Heart right ventricle (tissue), 16 donors: ENCODE measurements at regions not wholly inside any gene's neighbourhood (a gene's known extent, or its start where the extent isn't known, plus 50 kb on each side); places are given as distances from the start of the nearest gene placed in this dataset.

Experiments used
- ATAC-seq, 8 donors: fragments of 200-7000 bp; cut with Tn5 transposase; one replicate each; pipeline ENCODE4 v1.9.1; 2020; ENCODE audit warnings: mild to moderate bottlenecking in 8 of 8, moderate library complexity in 8 of 8, moderate number of reproducible peaks in 1 of 8
- DNase-seq, 2 donors: peaks; one replicate each; pipeline ENCODE4 v3.0.0-alpha.2; 2020
- H3K27ac ChIP-seq, 10 donors: fragments of 200-600 bp; sonication (generic) in 2 of 10; one replicate each; pipeline versions ENCODE4 v1.5.0 to v1.8.0; 2020 to 2022; ENCODE audit warnings: mild to moderate bottlenecking in 3 of 10
- H3K27me3 ChIP-seq, 7 donors: fragments of 200-600 bp; one replicate each; pipeline ENCODE4 v1.8.0; 2021 to 2022; ENCODE audit warnings: mild to moderate bottlenecking in 2 of 7
- H3K36me3 ChIP-seq, 9 donors: fragments of 200-600 bp; sonication (generic) in 1 of 9; one replicate each; pipeline versions ENCODE4 v1.5.0 to v1.8.0; 2020 to 2022; ENCODE audit warnings: mild to moderate bottlenecking in 2 of 9
- H3K4me1 ChIP-seq, 9 donors: fragments of 200-600 bp; sonication (generic) in 1 of 9; one replicate each; pipeline versions ENCODE4 v1.5.0 to v1.8.0; 2020 to 2022; ENCODE audit warnings: mild to moderate bottlenecking in 4 of 9
- H3K4me3 ChIP-seq, 10 donors: fragments of 200-600 bp; sonication (generic) in 2 of 10; one replicate each; pipeline versions ENCODE4 v1.5.0 to v1.8.0; 2020 to 2022; ENCODE audit warnings: mild to moderate bottlenecking in 7 of 10, moderate library complexity in 2 of 10
- H3K9me3 ChIP-seq, 11 donors: fragments of 200-600 bp in 10 of 11; sonication (generic) in 2 of 11; one replicate each; pipeline versions ENCODE4 v1.5.0 to v1.8.0; 2013 to 2022; ENCODE audit warnings: mild to moderate bottlenecking in 2 of 11, control low read depth in 1 of 11, moderate library complexity in 1 of 11
- WGBS, 2 donors: extraction: QIAGEN DNeasy Blood & Tissue Kit; methylation state at CpG; one replicate each; pipeline ENCODE4 v1.1.7; 2013; ENCODE audit warnings: inconsistent platforms in 1 of 2; 5-methylcytosine and 5-hydroxymethylcytosine counted together
- intact Hi-C, 10 donors: fragments of 100-400 bp; cut with DNase I; formaldehyde crosslinking; loops; one replicate each; pipeline versions ENCODE4 v1.11.1 to v1.14.2; 2022
- TF ChIP-seq, protein P1 (sequence below), 9 donors: fragments of 200-600 bp; sonication (generic) in 2 of 9; IDR thresholded peaks; one replicate each; pipeline versions ENCODE4 v1.5.0 to v1.8.0; 2021 to 2022; ENCODE audit warnings: antibody characterized with exemption in 9 of 9, mild to moderate bottlenecking in 5 of 9, moderate library complexity in 1 of 9
- donor health status: Arrhythmogenic right ventricular cardiomyopathy.
- donor health status: ischemic (EF 13 %, LVEDD 7.1; RV severe dilation, severe dysfunction).
- donor health status: healthy with polysubstance abuse.
- donor health status: DM: no; HTN: yes; CAD: no.
- donor health status: DM: no; HTN: no; CAD: no.
- donor health status: ischemic (EF 25% LVEDD 6.9; RV normal size, moderate dysfunction).
- donor health status: ischemic (EF 25% LVEDD 5.7; RV mildly dilated, moderate dysfunction).
- donor health status: healthy.
- donor health status: DM: yes; HTN: yes; CAD: no.
- donor health status: Ischemic cardiomyopathy.
- donor health status: ischemic (EF 35%, LVEDD 5.7; RV mildly dilated, moderate dysfunction).
- donor health status: nonischemic (EF 11% LVEDD 7.7; RV severe dilation, severe dysfunction).
- donor health status: DM: yes; HTN: yes; CAD: no.
- donor health status: PGD.
- donor health status: ischemic (EF 29% LVEDD 5.4; RV normal size, mild dysfunction).
- donor health status: nonischemic (EF 23%, LVEDD 6.1; RV moderate dilation, normal function).

DNA sequence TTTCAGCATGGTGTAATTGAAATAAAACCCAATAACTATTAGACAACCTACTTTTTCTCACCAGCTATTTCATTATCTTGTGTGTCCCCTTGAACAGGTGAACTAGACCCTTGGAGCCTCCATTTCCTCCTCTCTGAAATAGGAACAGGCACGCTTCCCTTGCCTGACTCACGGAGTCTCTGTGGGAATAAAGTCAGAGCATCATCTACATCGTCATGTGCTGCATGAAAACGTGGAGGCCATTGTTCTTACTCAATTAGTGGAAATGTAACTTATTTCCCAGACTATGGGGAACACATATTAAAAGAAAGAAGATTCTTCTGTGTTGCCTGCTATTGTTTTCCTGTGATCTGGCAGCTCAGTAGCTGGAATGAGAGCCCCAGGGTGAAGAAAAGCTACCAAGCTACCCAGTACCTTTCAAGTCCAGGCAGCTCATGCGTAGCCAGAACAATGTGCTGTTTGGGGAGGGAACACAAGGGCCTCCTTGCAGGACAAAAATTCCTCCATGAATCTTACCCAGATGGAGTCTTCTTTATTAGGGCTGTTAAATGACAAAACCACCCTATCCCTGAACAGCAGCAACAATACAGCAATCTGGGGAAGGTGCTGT lies 59.8 kb downstream of the SOX11 start:
- peak in 1 of 8 donors; percentile 62 for ATAC-seq
- WGBS, 2 donors: 68 to 70% methylated on average over 5 of the region's 5 CpGs
- intact Hi-C loops: no loop called here

DNA sequence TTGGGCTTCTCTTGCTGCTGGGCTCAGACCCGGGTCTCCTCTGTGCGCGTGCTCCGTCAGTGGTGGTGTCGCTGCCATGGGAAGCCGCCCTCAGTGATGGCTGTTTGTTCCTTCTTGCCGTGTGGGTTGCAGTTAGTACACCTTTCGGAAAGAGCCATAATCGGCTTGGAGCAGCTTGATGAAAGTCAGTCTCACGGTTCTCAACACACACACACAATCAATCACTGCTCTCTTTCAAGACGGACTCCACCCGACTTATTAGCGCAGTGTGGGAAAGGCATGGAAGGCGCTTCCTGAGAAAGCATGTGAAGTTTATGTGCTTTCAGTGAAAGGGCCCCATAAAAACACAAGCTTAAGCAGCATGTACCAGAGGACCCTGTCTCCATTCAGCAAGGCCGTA lies 64.1 kb downstream of the SOX11 start:
- no peak overlapping the region for H3K27ac ChIP-seq
- H3K36me3 ChIP-seq: no peaks in the 10 kb centered on the region
- ATAC-seq: no peak
- 72 to 80% methylated on average over 15 of the region's 15 CpGs for WGBS, 2 donors
- H3K4me1 ChIP-seq: no peaks in the 10 kb centered on the region
- H3K9me3 ChIP-seq: no peaks in the 10 kb centered on the region
- TF ChIP-seq, protein P1, sequence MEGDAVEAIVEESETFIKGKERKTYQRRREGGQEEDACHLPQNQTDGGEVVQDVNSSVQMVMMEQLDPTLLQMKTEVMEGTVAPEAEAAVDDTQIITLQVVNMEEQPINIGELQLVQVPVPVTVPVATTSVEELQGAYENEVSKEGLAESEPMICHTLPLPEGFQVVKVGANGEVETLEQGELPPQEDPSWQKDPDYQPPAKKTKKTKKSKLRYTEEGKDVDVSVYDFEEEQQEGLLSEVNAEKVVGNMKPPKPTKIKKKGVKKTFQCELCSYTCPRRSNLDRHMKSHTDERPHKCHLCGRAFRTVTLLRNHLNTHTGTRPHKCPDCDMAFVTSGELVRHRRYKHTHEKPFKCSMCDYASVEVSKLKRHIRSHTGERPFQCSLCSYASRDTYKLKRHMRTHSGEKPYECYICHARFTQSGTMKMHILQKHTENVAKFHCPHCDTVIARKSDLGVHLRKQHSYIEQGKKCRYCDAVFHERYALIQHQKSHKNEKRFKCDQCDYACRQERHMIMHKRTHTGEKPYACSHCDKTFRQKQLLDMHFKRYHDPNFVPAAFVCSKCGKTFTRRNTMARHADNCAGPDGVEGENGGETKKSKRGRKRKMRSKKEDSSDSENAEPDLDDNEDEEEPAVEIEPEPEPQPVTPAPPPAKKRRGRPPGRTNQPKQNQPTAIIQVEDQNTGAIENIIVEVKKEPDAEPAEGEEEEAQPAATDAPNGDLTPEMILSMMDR (IDR thresholded peaks at IDR 0.05): no peak
- intact Hi-C loops: no loop called here
- DNase-seq: no peak
- H3K4me3 ChIP-seq: no peak overlapping the region
- peaks cover 0 to 13% (median 0%) of the 10 kb centered on the region in 7 donors for H3K27me3 ChIP-seq

More for the DNA sequence above, 59.8 kb downstream of the SOX11 start:
- Histone ChIP-seq H3K36me3 (no peaks in the 10 kb centered on the region), H3K27me3 (peaks cover 0 to 9% (median 0%) of the 10 kb centered on the region in 7 donors), H3K4me1 (peaks cover 0 to 4% (median 0%) of the 10 kb centered on the region in 9 donors), H3K27ac (no peak overlapping the region), H3K9me3 (no peaks in the 10 kb centered on the region), H3K4me3 (no peak overlapping the region)
- no peak for DNase-seq
- TF ChIP-seq, protein P1 (IDR thresholded peaks at IDR 0.05): no peak

DNA sequence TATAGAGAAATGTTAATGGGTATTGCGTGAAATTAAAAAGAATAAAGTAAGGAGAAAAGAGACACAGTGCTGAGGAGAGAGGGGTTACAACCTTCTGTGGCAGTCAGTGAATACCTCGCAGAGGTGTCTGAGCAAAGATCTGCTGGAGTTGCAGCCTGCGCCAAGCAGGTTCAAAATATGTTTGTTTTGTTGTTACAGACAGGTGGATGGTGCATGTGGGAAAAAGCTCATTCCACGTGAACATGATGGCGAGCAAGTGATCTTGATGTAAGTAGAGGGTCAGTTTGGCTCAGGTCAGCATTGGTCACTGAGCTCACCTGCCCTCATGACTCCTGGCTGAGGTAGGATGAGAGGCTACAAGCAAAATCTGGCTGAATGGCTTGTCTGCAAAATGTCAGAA lies 66.2 kb downstream of the SOX11 start:
- DNase-seq (no peak), ATAC-seq (no peak)
- no peak overlapping the region for H3K4me3 ChIP-seq
- intact Hi-C loops: no loop called here
- peaks cover 0 to 13% (median 0%) of the 10 kb centered on the region in 7 donors for H3K27me3 ChIP-seq
- H3K36me3 ChIP-seq: no peaks in the 10 kb centered on the region
- H3K9me3 ChIP-seq: no peaks in the 10 kb centered on the region
- TF ChIP-seq, protein P1 (IDR thresholded peaks at IDR 0.05): no peak
- no peaks in the 10 kb centered on the region for H3K4me1 ChIP-seq
- no peak overlapping the region for H3K27ac ChIP-seq
- 93 to 94% methylated on average over 5 of the region's 5 CpGs for WGBS, 2 donors

DNA sequence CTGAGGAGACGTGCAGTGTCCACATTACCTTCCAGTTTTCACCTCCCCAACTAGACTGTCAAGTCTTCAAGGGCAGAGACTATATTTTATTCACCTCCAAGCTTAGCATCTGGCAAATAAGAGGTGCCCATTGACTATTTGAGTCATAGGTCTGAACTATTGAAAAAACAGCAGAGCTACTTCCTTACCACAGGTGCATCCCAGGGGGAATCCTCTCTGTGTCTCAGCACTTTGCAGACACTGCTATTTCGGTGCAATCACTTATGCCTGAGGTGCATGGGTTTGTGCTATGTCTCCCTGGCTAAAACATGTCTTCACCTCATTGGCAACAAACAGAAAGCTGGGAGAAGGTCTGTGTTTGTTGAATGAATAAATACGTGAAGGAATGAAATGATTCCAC lies 67.8 kb downstream of the SOX11 start:
- WGBS, 2 donors: 81 to 85% methylated on average over 3 of the region's 3 CpGs
- Histone ChIP-seq H3K4me3 (no peak overlapping the region), H3K27me3 (peaks cover 0 to 13% (median 0%) of the 10 kb centered on the region in 7 donors), H3K36me3 (no peaks in the 10 kb centered on the region), H3K4me1 (no peaks in the 10 kb centered on the region), H3K9me3 (no peaks in the 10 kb centered on the region), H3K27ac (no peak overlapping the region)
- TF ChIP-seq, protein P1 (IDR thresholded peaks at IDR 0.05): no peak
- DNase-seq: no peak
- no peak for ATAC-seq
- intact Hi-C loops: no loop called here
